ENCODE measurements at regions not wholly inside any gene's neighbourhood (a gene's known extent, or its start where the extent isn't known, plus 50 kb on each side); places are given as distances from the start of the nearest gene placed in this dataset.
"Not testable (repeated sequence)": the region's sequence is repeated elsewhere in the genome, so short reads cannot be mapped to it uniquely, and the experiment has no call there.

DNA sequence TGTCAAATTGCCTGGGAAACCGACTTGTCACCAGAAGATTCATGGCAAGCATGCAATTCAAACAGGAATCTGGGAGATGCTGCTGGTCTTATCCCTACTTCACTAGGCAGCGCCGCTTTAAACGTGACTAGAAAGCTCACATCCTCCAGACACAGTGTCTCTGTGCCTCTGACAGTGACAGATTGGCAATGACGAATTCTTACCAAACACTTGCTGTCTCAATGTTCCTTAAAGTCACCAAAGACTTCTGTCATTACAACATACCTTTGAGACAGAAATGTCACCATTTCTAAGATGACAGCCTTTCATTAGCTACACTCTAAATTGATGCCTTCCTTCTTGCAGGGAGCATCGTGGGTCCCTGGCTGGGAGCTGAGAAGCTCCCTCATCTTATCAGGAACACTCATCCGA, 197.8 kb downstream of the CWF19L2 start:
- Histone ChIP-seq H3K36me3 (ENCODE audit: control insufficient read depth, insufficient read depth, low read length) (no peaks in the 10 kb centered on the region), H3K4me3 (ENCODE audit: low read length) (no peak overlapping the region), H3K27ac (ENCODE audit: low read depth, low read length) (no peak overlapping the region), H3K4me1 (ENCODE audit: control insufficient read depth, insufficient read depth, low read length) (no peaks in the 10 kb centered on the region), H3K27me3 (ENCODE audit: control insufficient read depth, insufficient read depth, low read length, poor library complexity, severe bottlenecking) (no peaks in the 10 kb centered on the region), H3K9me3 (ENCODE audit: control insufficient read depth, low read length) (peaks cover 6% of the 10 kb centered on the region), H3K9ac (ENCODE audit: extremely low read depth, low read length, poor library complexity, severe bottlenecking) (no peak overlapping the region)
- Mint-ChIP-seq H3K27ac (no peak overlapping the region), H3K4me1 (peaks cover 9% of the 10 kb centered on the region), H3K4me3 (no peak overlapping the region), H3K36me3 (ENCODE audit: low read depth) (no peaks in the 10 kb centered on the region), H3K27me3 (ENCODE audit: insufficient read depth) (no peaks in the 10 kb centered on the region), H3K9me3 (peaks cover 4% of the 10 kb centered on the region)
- WGBS, 2 experiments (ENCODE audit: insufficient coverage in 1 of 2, insufficient read length in 1 of 2), result 72 to 90% methylated on average over 7 of the region's 7 CpGs
- TF ChIP-seq, protein P1, sequence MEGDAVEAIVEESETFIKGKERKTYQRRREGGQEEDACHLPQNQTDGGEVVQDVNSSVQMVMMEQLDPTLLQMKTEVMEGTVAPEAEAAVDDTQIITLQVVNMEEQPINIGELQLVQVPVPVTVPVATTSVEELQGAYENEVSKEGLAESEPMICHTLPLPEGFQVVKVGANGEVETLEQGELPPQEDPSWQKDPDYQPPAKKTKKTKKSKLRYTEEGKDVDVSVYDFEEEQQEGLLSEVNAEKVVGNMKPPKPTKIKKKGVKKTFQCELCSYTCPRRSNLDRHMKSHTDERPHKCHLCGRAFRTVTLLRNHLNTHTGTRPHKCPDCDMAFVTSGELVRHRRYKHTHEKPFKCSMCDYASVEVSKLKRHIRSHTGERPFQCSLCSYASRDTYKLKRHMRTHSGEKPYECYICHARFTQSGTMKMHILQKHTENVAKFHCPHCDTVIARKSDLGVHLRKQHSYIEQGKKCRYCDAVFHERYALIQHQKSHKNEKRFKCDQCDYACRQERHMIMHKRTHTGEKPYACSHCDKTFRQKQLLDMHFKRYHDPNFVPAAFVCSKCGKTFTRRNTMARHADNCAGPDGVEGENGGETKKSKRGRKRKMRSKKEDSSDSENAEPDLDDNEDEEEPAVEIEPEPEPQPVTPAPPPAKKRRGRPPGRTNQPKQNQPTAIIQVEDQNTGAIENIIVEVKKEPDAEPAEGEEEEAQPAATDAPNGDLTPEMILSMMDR (conservative IDR thresholded peaks at IDR 0.05), result no peak
- DNase-seq, result no peak

DNA sequence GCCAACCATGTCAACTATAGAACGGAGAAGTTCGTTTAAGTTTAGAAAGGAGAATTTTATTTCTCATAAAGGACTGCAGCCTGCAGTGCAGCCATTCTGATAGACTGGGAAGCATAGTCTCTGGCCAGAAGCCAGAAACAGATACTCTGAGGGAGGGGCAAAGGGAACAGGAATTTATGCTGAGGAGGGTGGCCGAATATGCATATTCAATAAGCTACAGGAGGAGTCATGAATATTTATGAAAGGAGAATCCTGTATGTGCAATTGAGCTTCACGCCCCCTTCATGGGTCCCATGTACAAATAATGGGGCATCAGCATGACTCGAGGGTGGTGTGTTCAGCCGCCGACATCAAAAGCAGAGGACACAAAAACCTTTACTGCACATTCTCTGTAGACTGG, 199.9 kb downstream of the CWF19L2 start:
- no peaks in the 10 kb centered on the region for H3K36me3 ChIP-seq (ENCODE audit: control insufficient read depth, insufficient read depth, low read length)
- H3K4me3 Mint-ChIP-seq, result no peak overlapping the region
- WGBS, 2 experiments (ENCODE audit: insufficient coverage in 1 of 2, insufficient read length in 1 of 2), result 86 to 94% methylated on average over 3 to 7 of the region's 7 CpGs

DNA sequence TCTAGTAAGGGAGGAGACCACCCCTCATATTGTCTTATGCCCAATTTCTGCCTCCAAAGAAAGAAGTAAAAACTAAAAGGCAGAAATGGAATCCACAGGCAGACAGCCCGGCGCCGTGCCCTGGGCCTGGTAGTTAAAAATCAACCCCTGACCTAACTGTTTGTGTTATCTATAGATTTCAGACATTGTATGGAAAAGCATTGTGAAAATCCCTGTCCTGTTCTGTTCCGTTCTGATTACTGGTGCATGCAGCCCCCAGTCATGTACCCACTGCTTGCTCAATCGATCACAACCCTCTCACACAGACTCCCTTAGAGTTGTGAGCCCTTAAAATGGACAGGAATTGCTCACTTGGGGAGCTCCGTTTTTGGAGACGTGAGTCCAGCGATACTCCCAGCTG, 204.0 kb downstream of the CWF19L2 start:
- H3K9ac ChIP-seq (ENCODE audit: extremely low read depth, low read length, poor library complexity, severe bottlenecking); H3K4me3 ChIP-seq (ENCODE audit: low read length); H3K36me3 ChIP-seq (ENCODE audit: control insufficient read depth, insufficient read depth, low read length); DNase-seq; H3K4me3 Mint-ChIP-seq; H3K27me3 Mint-ChIP-seq (ENCODE audit: insufficient read depth); H3K36me3 Mint-ChIP-seq (ENCODE audit: low read depth); H3K27ac ChIP-seq (ENCODE audit: low read depth, low read length); H3K4me1 ChIP-seq (ENCODE audit: control insufficient read depth, insufficient read depth, low read length); H3K27me3 ChIP-seq (ENCODE audit: control insufficient read depth, insufficient read depth, low read length, poor library complexity, severe bottlenecking): not testable (repeated sequence)
- peak overlapping the region; percentile 59 for H3K27ac Mint-ChIP-seq
- H3K9me3 ChIP-seq (ENCODE audit: control insufficient read depth, low read length), result peaks cover 18% of the 10 kb centered on the region
- peaks cover 14% of the 10 kb centered on the region for H3K9me3 Mint-ChIP-seq
- 88 to 100% methylated on average over 1 to 5 of the region's 8 CpGs for WGBS, 2 experiments (ENCODE audit: insufficient coverage in 1 of 2, insufficient read length in 1 of 2)
- H3K4me1 Mint-ChIP-seq, result peaks cover 11% of the 10 kb centered on the region

More for the DNA sequence above, 199.9 kb downstream of the CWF19L2 start:
- Mint-ChIP-seq H3K4me1 (peaks cover 14% of the 10 kb centered on the region), H3K27me3 (ENCODE audit: insufficient read depth) (no peaks in the 10 kb centered on the region), H3K27ac (no peak overlapping the region), H3K36me3 (ENCODE audit: low read depth) (no peaks in the 10 kb centered on the region), H3K9me3 (peaks cover 14% of the 10 kb centered on the region)
- H3K27me3 ChIP-seq (ENCODE audit: control insufficient read depth, insufficient read depth, low read length, poor library complexity, severe bottlenecking), result no peaks in the 10 kb centered on the region
- TF ChIP-seq, protein P1 (conservative IDR thresholded peaks at IDR 0.05), result no peak
- H3K27ac ChIP-seq (ENCODE audit: low read depth, low read length), result no peak overlapping the region
- H3K4me1 ChIP-seq (ENCODE audit: control insufficient read depth, insufficient read depth, low read length), result no peaks in the 10 kb centered on the region
- no peak overlapping the region for H3K4me3 ChIP-seq (ENCODE audit: low read length)
- peaks cover 18% of the 10 kb centered on the region for H3K9me3 ChIP-seq (ENCODE audit: control insufficient read depth, low read length)
- no peak overlapping the region for H3K9ac ChIP-seq (ENCODE audit: extremely low read depth, low read length, poor library complexity, severe bottlenecking)
- DNase-seq, result no peak

Measured in endodermal cell (in vitro differentiated cells).